ENCODE measurements at regions not wholly inside any gene's neighbourhood (a gene's known extent, or its start where the extent isn't known, plus 50 kb on each side); places are given as distances from the start of the nearest gene placed in this dataset.

DNA sequence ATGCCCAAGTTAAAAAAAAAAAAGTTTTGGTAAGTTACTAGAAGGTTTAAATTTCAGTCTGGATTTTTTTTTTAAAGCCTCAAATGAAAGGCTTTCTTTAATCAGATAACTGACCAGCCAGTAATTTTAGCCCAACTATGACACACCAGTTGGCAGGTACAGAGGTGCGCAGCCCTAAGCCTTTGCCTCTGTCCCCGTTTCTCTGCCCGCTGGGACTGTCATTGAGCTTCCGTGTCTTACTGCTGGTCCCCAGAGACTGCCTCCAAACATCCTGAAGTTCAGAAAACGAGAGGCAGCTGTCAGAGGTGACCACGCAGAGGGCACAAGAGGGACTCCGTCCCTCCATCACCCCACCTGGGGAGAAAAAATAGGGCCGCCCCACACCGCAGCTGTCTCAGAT, 118.2 kb downstream of the RPS12 start:
- no peak overlapping the region for H2BK5ac ChIP-seq (ENCODE audit: insufficient read length, low read length)
- H3K14ac ChIP-seq (ENCODE audit: insufficient read depth, low read length) = no peak overlapping the region
- H2BK15ac ChIP-seq (ENCODE audit: low read depth, low read length) = no peak overlapping the region
- DNase-seq = no peak
- H3K23me2 ChIP-seq (ENCODE audit: insufficient read length, low read depth, low read length, poor library complexity, severe bottlenecking) = no peaks in the 10 kb centered on the region
- no peaks in the 10 kb centered on the region for H3K9me3 Mint-ChIP-seq
- H3T11ph ChIP-seq (ENCODE audit: low read length) = no peak overlapping the region
- no peak overlapping the region for H3K23ac ChIP-seq (ENCODE audit: insufficient read length, low read depth, low read length)
- no peak overlapping the region for H2BK12ac ChIP-seq (ENCODE audit: insufficient read length, low read depth, low read length)
- H3K18ac ChIP-seq (ENCODE audit: insufficient read length, low read depth, low read length) = no peak overlapping the region
- no peak overlapping the region for H4K91ac ChIP-seq (ENCODE audit: insufficient read length, low read depth, low read length)
- H3K27me3 Mint-ChIP-seq (ENCODE audit: low read depth) = no peaks in the 10 kb centered on the region
- H3K4me1 Mint-ChIP-seq = peaks cover 14 to 23% of the 10 kb centered on the region in 2 experiments
- no peaks in the 10 kb centered on the region for H3K79me1 ChIP-seq (ENCODE audit: insufficient read depth, low read depth, low read length, poor library complexity, severe bottlenecking)
- no peak overlapping the region; a peak in 2 of 7 replicates for H3K27ac Mint-ChIP-seq
- H3K9ac ChIP-seq (ENCODE audit: extremely low read depth, insufficient read length, low read length) = no peak overlapping the region
- no peak overlapping the region for H3K4ac ChIP-seq (ENCODE audit: low read depth, low read length)
- no peak overlapping the region for H2AK5ac ChIP-seq (ENCODE audit: insufficient read length, low read length)
- no peak for TF ChIP-seq CTCF (conservative IDR thresholded peaks at IDR 0.05)
- no peaks in the 10 kb centered on the region for H3K36me3 Mint-ChIP-seq (ENCODE audit: insufficient read depth in 1 of 3, low read depth in 3 of 3)
- H3K4me3 Mint-ChIP-seq = no peak overlapping the region
- H4K8ac ChIP-seq (replicated peaks; ENCODE audit: insufficient read length, low read depth, low read length) = no peak overlapping the region
- no peaks in the 10 kb centered on the region for H4K20me1 ChIP-seq (ENCODE audit: control insufficient read depth, insufficient read depth, insufficient read length)
- H3K79me2 ChIP-seq (ENCODE audit: insufficient read depth, low read length) = no peaks in the 10 kb centered on the region
- H4K5ac ChIP-seq (ENCODE audit: insufficient read length, low read depth, low read length) = no peak overlapping the region
- no peaks in the 10 kb centered on the region for H3K27me3 ChIP-seq (ENCODE audit: insufficient read depth, low read length)
- no peak overlapping the region for H2BK120ac ChIP-seq (ENCODE audit: low read depth, low read length, poor library complexity, severe bottlenecking)
- no peak overlapping the region for H2AFZ ChIP-seq (ENCODE audit: low read length)
- no peak overlapping the region for H3K4me2 ChIP-seq (ENCODE audit: insufficient read depth, insufficient read length, low read length)
- H3K56ac ChIP-seq (ENCODE audit: insufficient read length, low read depth, low read length) = no peak overlapping the region
- H3K9me3 ChIP-seq (ENCODE audit: control insufficient read depth, low read depth, low read length) = no peaks in the 10 kb centered on the region
- H3K27ac ChIP-seq (ENCODE audit: insufficient read length, low read depth, low read length) = no peak overlapping the region
- H3K4me1 ChIP-seq (ENCODE audit: insufficient read depth, low read length) = no peaks in the 10 kb centered on the region; the same call in 1 of the 2 replicates
- H2BK20ac ChIP-seq (ENCODE audit: low read depth, low read length, poor library complexity, severe bottlenecking) = no peak overlapping the region
- WGBS (ENCODE audit: extremely low coverage, insufficient read length, low lambda C conversion rate) = no CpG with 5 or more reads among the region's 9 CpGs
